HEK293 (cell line): ENCODE measurements at regions not wholly inside any gene's neighbourhood (a gene's known extent, or its start where the extent isn't known, plus 50 kb on each side); places are given as distances from the start of the nearest gene placed in this dataset.
"Not testable (repeated sequence)": the region's sequence is repeated elsewhere in the genome, so short reads cannot be mapped to it uniquely, and the experiment has no call there.

Experiments
- CTCF ChIA-PET: fragments of 350-600 bp; formaldehyde crosslinking; extraction: SDS; loops from one replicate; lab custom pipeline; 2021; ENCODE audit warnings: antibody characterized with exemption; lab: Yijun Ruan, JAX
- POLR2A ChIA-PET: fragments of 300-600 bp; formaldehyde crosslinking; extraction: SDS; loops from one replicate; lab custom pipeline; 2020; ENCODE audit warnings: antibody characterized with exemption, inconsistent platforms; lab: Yijun Ruan, JAX
- H3K27ac ChIP-seq: fragments of 200-500 bp; sonication (Bioruptor generic); 2 replicates; pipeline ENCODE4 v1.5.1; 2014; ENCODE audit warnings: low read depth, low read length, control low read depth, inconsistent platforms; ENCODE audit errors: extremely low read depth
- H3K36me3 ChIP-seq, 2 experiments: fragments of 200-500 bp in 1 of 2; sonication (Bioruptor generic) in 1 of 2; 1 replicate in 1 of 2; 2 replicates in 1 of 2; pipeline ENCODE4 v1.5.1; 2014 to 2017; ENCODE audit warnings: inconsistent platforms in 2 of 2, low read length in 2 of 2; ENCODE audit not compliant: control insufficient read depth in 2 of 2, insufficient read depth in 1 of 2
- H3K4me1 ChIP-seq: fragments of 200-500 bp; sonication (Bioruptor generic); 2 replicates; pipeline ENCODE4 v1.5.1; 2014; ENCODE audit warnings: mild to moderate bottlenecking, low read length, inconsistent platforms; ENCODE audit not compliant: control insufficient read depth, insufficient read depth
- H3K4me3 ChIP-seq: 2 replicates; pipeline ENCODE4 v1.5.1; 2011; ENCODE audit warnings: low read depth, mild to moderate bottlenecking, control low read depth, low read length, moderate library complexity
- H3K9me3 ChIP-seq: fragments of 200-500 bp; sonication (Bioruptor generic); 2 replicates; pipeline ENCODE4 v1.5.1; 2014; ENCODE audit warnings: low read depth, low read length, inconsistent platforms; ENCODE audit not compliant: control insufficient read depth, insufficient read depth
- GLIS1 ChIP-seq: fragments of 450-650 bp; formaldehyde crosslinking; IDR thresholded peaks from 2 replicates; pipeline ENCODE4 v1.5.1; 2016; ENCODE audit warnings: missing biosample characterization, missing genetic modification characterization
- KLF9 ChIP-seq: fragments of 450-650 bp; formaldehyde crosslinking; IDR thresholded peaks from 2 replicates; pipeline ENCODE4 v1.5.1; 2016; ENCODE audit warnings: missing biosample characterization, missing genetic modification characterization, low read depth
- MEIS1 ChIP-seq: sonication (generic); formaldehyde crosslinking; IDR thresholded peaks from 2 replicates; pipeline ENCODE4 v1.8.1; 2022; ENCODE audit warnings: missing genetic modification reagents, mild to moderate bottlenecking, borderline replicate concordance
- PRDM1 ChIP-seq: fragments of 450-650 bp; formaldehyde crosslinking; IDR thresholded peaks from 2 replicates; pipeline ENCODE4; 2016; ENCODE audit warnings: missing biosample characterization, missing genetic modification characterization
- ZBTB17 ChIP-seq: fragments of 450-650 bp; formaldehyde crosslinking; IDR thresholded peaks from 2 replicates; pipeline ENCODE4 v1.5.1; 2016; ENCODE audit warnings: missing biosample characterization, missing genetic modification characterization
- ZBTB20 ChIP-seq: fragments of 450-650 bp; formaldehyde crosslinking; IDR thresholded peaks from 2 replicates; pipeline ENCODE4 v1.5.1; 2016; ENCODE audit warnings: missing biosample characterization, missing genetic modification characterization
- ZFHX2 ChIP-seq: fragments of 450-650 bp; formaldehyde crosslinking; conservative IDR thresholded peaks from 2 replicates; pipeline ENCODE4 v1.5.1; 2016; ENCODE audit warnings: missing biosample characterization, missing genetic modification characterization
- ZNF146 ChIP-seq: fragments of 450-650 bp; formaldehyde crosslinking; IDR thresholded peaks from 2 replicates; pipeline ENCODE4 v1.5.1; 2016; ENCODE audit warnings: missing biosample characterization, missing genetic modification characterization
- ZNF335 ChIP-seq: fragments of 450-650 bp; formaldehyde crosslinking; conservative IDR thresholded peaks from 2 replicates; pipeline ENCODE4 v1.5.1; 2016; ENCODE audit warnings: missing biosample characterization, missing genetic modification characterization
- ZNF544 ChIP-seq: fragments of 450-650 bp; formaldehyde crosslinking; IDR thresholded peaks from 2 replicates; pipeline ENCODE4 v1.5.0; 2017; ENCODE audit warnings: missing biosample characterization, missing genetic modification characterization
- ZNF548 ChIP-seq: fragments of 450-650 bp; formaldehyde crosslinking; IDR thresholded peaks from 2 replicates; pipeline ENCODE4 v1.5.1; 2016; ENCODE audit warnings: missing biosample characterization, missing genetic modification characterization
- ZNF623 ChIP-seq: fragments of 450-650 bp; formaldehyde crosslinking; IDR thresholded peaks from 2 replicates; pipeline ENCODE4 v1.5.1; 2016; ENCODE audit warnings: missing biosample characterization, missing genetic modification characterization
- ZNF629 ChIP-seq: fragments of 450-650 bp; formaldehyde crosslinking; IDR thresholded peaks from 2 replicates; pipeline ENCODE4 v1.5.1; 2017; ENCODE audit warnings: missing biosample characterization, missing genetic modification characterization
- ZNF664 ChIP-seq: fragments of 450-650 bp; formaldehyde crosslinking; IDR thresholded peaks from 2 replicates; pipeline ENCODE4 v1.5.1; 2016; ENCODE audit warnings: missing biosample characterization, missing genetic modification characterization
- ZNF677 ChIP-seq: fragments of 450-650 bp; IDR thresholded peaks from 2 replicates; pipeline ENCODE4 v1.5.0; 2018; ENCODE audit warnings: missing biosample characterization, mild to moderate bottlenecking, missing genetic modification characterization, moderate library complexity
- ZNF747 ChIP-seq: fragments of 450-650 bp; formaldehyde crosslinking; IDR thresholded peaks from 2 replicates; pipeline ENCODE4 v1.5.1; 2016; ENCODE audit warnings: missing biosample characterization, missing genetic modification characterization
- ZNF791 ChIP-seq: fragments of 450-650 bp; formaldehyde crosslinking; IDR thresholded peaks from 2 replicates; pipeline ENCODE4 v1.5.1; 2016; ENCODE audit warnings: missing biosample characterization, missing genetic modification characterization
- ZXDB ChIP-seq: fragments of 450-650 bp; formaldehyde crosslinking; IDR thresholded peaks from 2 replicates; pipeline ENCODE4 v1.5.1; 2016; ENCODE audit warnings: missing biosample characterization, missing genetic modification characterization
- TF ChIP-seq, protein P1 (sequence below): fragments of 450-650 bp; formaldehyde crosslinking; IDR thresholded peaks from 2 replicates; pipeline ENCODE4 v1.5.1; 2016; ENCODE audit warnings: missing biosample characterization, missing genetic modification characterization
- TF ChIP-seq, protein P2 (sequence below): fragments of 450-650 bp; formaldehyde crosslinking; IDR thresholded peaks from 2 replicates; pipeline ENCODE4 v1.5.1; 2016; ENCODE audit warnings: missing biosample characterization, missing genetic modification characterization, low read depth
- TF ChIP-seq, protein P3 (sequence below): fragments of 450-650 bp; formaldehyde crosslinking; IDR thresholded peaks from 2 replicates; pipeline ENCODE4 v1.5.1; 2016; ENCODE audit warnings: missing biosample characterization, missing genetic modification characterization
- TF ChIP-seq, protein P4 (sequence below): fragments of 450-650 bp; formaldehyde crosslinking; IDR thresholded peaks from 2 replicates; pipeline ENCODE4 v1.5.1; 2017; ENCODE audit warnings: missing biosample characterization, missing genetic modification characterization

DNA sequence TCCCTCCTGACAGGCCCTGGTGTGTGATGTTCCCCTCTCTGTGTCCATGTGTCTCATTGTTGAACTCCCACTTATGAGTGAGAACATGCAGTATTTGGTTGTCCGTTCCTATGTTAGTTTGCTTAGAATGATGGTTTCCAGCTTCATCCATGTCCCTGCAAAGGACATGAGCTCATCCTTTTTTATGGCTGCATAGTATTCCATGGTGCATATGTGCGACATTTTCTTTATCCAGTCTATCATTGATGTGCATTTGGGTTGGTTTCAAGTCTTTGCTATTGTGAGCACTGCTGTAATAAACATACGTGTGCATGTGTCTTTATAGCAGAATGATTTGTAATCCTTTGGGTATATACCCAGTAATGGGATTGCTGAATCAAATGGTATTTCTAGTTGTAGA, 90.8 kb upstream of the PLET1 start:
- H3K4me1 ChIP-seq, H3K9me3 ChIP-seq, H3K36me3 ChIP-seq, CTCF ChIA-PET, POLR2A ChIA-PET, H3K27ac ChIP-seq, H3K4me3 ChIP-seq: not testable (repeated sequence)
- TF ChIP-seq ZNF146 (tag by site-specific recombination) = peak; percentile 69; the same call in 1 of the 2 replicates
- TF ChIP-seq, protein P1, sequence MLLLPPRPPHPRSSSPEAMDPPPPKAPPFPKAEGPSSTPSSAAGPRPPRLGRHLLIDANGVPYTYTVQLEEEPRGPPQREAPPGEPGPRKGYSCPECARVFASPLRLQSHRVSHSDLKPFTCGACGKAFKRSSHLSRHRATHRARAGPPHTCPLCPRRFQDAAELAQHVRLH = 0 out of 2 replicates have a peak, but pooled peaks have one; percentile 45

DNA sequence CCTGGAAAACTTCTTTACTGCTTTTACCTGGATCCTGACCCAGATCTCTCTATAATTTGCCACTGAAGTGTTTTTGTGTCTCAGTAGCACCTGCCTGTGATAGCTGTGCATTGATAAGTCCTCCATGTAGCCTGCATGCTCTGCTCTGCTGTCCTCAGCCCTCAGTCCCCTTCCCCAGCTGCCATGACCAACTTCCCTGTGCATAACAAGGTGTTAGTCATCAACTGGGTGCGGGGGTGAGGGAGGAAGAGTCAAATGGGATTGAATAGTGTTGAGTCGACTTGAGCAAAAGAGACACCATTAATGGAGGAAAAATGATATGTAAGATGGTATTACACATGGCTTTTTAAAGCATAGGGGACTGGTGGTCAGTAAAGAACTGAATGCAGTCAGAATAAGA, 92.2 kb upstream of the PLET1 start:
- Histone ChIP-seq H3K9me3 (no peaks in the 10 kb centered on the region), H3K4me3 (no peak overlapping the region), H3K27ac (no peak overlapping the region), H3K36me3 (no peaks in the 10 kb centered on the region), H3K4me1 (no peaks in the 10 kb centered on the region)
- CTCF ChIA-PET = no interaction called here
- TF ChIP-seq ZNF791 (tag by site-specific recombination) (no peak), ZNF544 (tag by site-specific recombination) (no peak), MEIS1 (CRISPR knock-in tag) (no peak), GLIS1 (no peak), ZBTB17 (no peak), ZNF664 (tag by site-specific recombination) (no peak), ZNF677 (tag by site-specific recombination) (no peak), ZBTB20 (no peak), ZNF335 (tag by site-specific recombination) (no peak), ZNF623 (tag by site-specific recombination) (no peak)
- TF ChIP-seq, protein P2, sequence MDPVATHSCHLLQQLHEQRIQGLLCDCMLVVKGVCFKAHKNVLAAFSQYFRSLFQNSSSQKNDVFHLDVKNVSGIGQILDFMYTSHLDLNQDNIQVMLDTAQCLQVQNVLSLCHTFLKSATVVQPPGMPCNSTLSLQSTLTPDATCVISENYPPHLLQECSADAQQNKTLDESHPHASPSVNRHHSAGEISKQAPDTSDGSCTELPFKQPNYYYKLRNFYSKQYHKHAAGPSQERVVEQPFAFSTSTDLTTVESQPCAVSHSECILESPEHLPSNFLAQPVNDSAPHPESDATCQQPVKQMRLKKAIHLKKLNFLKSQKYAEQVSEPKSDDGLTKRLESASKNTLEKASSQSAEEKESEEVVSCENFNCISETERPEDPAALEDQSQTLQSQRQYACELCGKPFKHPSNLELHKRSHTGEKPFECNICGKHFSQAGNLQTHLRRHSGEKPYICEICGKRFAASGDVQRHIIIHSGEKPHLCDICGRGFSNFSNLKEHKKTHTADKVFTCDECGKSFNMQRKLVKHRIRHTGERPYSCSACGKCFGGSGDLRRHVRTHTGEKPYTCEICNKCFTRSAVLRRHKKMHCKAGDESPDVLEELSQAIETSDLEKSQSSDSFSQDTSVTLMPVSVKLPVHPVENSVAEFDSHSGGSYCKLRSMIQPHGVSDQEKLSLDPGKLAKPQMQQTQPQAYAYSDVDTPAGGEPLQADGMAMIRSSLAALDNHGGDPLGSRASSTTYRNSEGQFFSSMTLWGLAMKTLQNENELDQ (tag by site-specific recombination) = no peak
- TF ChIP-seq, protein P3, sequence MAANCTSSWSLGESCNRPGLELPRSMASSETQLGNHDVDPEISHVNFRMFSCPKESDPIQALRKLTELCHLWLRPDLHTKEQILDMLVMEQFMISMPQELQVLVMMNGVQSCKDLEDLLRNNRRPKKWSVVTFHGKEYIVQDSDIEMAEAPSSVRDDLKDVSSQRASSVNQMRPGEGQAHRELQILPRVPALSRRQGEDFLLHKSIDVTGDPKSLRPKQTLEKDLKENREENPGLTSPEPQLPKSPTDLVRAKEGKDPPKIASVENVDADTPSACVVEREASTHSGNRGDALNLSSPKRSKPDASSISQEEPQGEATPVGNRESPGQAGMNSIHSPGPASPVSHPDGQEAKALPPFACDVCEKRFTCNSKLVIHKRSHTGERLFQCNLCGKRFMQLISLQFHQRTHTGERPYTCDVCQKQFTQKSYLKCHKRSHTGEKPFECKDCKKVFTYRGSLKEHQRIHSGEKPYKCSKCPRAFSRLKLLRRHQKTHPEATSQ (tag by site-specific recombination) = no peak
- POLR2A ChIA-PET = no interaction called here

DNA sequence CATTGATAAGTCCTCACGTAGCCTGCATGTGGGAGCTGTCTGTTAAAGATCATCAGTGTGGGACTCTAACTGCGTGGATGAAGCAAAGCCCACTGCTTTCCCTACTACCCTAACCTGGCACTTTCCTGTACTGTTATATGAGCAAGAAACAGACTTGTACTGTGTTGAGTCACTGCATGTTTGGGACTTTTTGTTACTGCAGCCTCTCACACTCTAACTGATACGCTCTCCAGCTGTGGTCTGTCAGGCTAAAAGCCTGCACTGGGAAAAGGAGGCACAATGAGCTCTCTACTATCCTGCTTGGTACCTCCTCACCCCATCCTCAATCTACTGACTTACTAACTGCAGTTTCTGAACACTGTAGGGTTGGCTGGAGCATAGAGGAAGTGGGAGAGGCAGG, 93.7 kb upstream of the PLET1 start:
- Histone ChIP-seq H3K9me3 (no peaks in the 10 kb centered on the region), H3K4me1 (no peaks in the 10 kb centered on the region), H3K27ac (no peak overlapping the region), H3K4me3 (no peak overlapping the region), H3K36me3 (no peaks in the 10 kb centered on the region)
- no peak for TF ChIP-seq KLF9
- no peak for TF ChIP-seq ZNF629
- TF ChIP-seq ZNF747 (tag by site-specific recombination) = no peak
- TF ChIP-seq ZFHX2 (tag by site-specific recombination) = no peak
- TF ChIP-seq ZNF548 (tag by site-specific recombination) = no peak
- TF ChIP-seq, protein P4, sequence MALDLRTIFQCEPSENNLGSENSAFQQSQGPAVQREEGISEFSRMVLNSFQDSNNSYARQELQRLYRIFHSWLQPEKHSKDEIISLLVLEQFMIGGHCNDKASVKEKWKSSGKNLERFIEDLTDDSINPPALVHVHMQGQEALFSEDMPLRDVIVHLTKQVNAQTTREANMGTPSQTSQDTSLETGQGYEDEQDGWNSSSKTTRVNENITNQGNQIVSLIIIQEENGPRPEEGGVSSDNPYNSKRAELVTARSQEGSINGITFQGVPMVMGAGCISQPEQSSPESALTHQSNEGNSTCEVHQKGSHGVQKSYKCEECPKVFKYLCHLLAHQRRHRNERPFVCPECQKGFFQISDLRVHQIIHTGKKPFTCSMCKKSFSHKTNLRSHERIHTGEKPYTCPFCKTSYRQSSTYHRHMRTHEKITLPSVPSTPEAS (tag by site-specific recombination) = no peak
- no peak for TF ChIP-seq ZXDB (tag by site-specific recombination)
- no peak for TF ChIP-seq PRDM1
- POLR2A ChIA-PET = no interaction called here
- CTCF ChIA-PET = interaction anchor here (1.1 to 2.5 kb wide), 5 partner anchors 8 to 233 kb away, joined by 3 to 17 read pairs (median 3); no protein-coding TSS in a partner anchor
